Right renal cortex interstitium (tissue), 3 donors: ENCODE measurements at regions not wholly inside any gene's neighbourhood (a gene's known extent, or its start where the extent isn't known, plus 50 kb on each side); places are given as distances from the start of the nearest gene placed in this dataset.
"Not testable (repeated sequence)": the region's sequence is repeated elsewhere in the genome, so short reads cannot be mapped to it uniquely, and the experiment has no call there.

Experiments
- DNase-seq, 3 donors: peaks; one replicate each; pipeline ENCODE4 v3.0.0-alpha.2; 2013; ENCODE audit warnings: low read depth in 3 of 3, low spot score in 2 of 3

GRCh38 chr14:43012817-43013216, 1406.1 kb downstream of the LRFN5 start:
- DNase-seq, result no peak

- DNase-seq, result no peak
Observed at GRCh38 chr14:43005807-43006206, 1399.1 kb downstream of the LRFN5 start.

GRCh38 chr14:43003845-43004244, 1397.2 kb downstream of the LRFN5 start:
- DNase-seq, result no peak

GRCh38 chr14:43001731-43002130, 1395.1 kb downstream of the LRFN5 start:
- no peak for DNase-seq

- DNase-seq, result no peak
Observed at GRCh38 chr14:42994051-42994736, 1387.5 kb downstream of the LRFN5 start.

GRCh38 chr14:42992930-42993329, 1386.3 kb downstream of the LRFN5 start:
- DNase-seq, result no peak

GRCh38 chr14:42980419-42980818, 1373.7 kb downstream of the LRFN5 start:
- no peak for DNase-seq

- not testable (repeated sequence) for DNase-seq
Observed at GRCh38 chr14:42973171-42973570, 1366.5 kb downstream of the LRFN5 start.

- DNase-seq, result no peak
Observed at GRCh38 chr14:42965512-42965911, 1358.8 kb downstream of the LRFN5 start.

- no peak for DNase-seq
Observed at GRCh38 chr14:42961509-42961908, 1354.8 kb downstream of the LRFN5 start.

GRCh38 chr14:42950363-42950762, 1343.7 kb downstream of the LRFN5 start:
- DNase-seq, result no peak

GRCh38 chr14:42947991-42948390, 1341.3 kb downstream of the LRFN5 start:
- no peak for DNase-seq

- no peak for DNase-seq
Observed at GRCh38 chr14:42944284-42944683, 1337.6 kb downstream of the LRFN5 start.

GRCh38 chr14:42931308-42931707, 1324.6 kb downstream of the LRFN5 start:
- DNase-seq, result no peak

GRCh38 chr14:42929806-42930480, 1323.3 kb downstream of the LRFN5 start:
- DNase-seq, result peak; percentile 16 to 41 (median 29)

GRCh38 chr14:42927313-42927712, 1320.6 kb downstream of the LRFN5 start:
- DNase-seq, result no peak

GRCh38 chr14:42921901-42922300, 1315.2 kb downstream of the LRFN5 start:
- DNase-seq, result no peak

GRCh38 chr14:42918615-42919014, 1311.9 kb downstream of the LRFN5 start:
- no peak for DNase-seq

GRCh38 chr14:42911642-42912041, 1305.0 kb downstream of the LRFN5 start:
- DNase-seq, result no peak

GRCh38 chr14:42909659-42910058, 1303.0 kb downstream of the LRFN5 start:
- no peak for DNase-seq

GRCh38 chr14:42893183-42893582, 1286.5 kb downstream of the LRFN5 start:
- no peak for DNase-seq

GRCh38 chr14:42884100-42884499, 1277.4 kb downstream of the LRFN5 start:
- DNase-seq, result peak in 2 of 3 donors; percentile 1 to 9
